AG04450 (cell line): ENCODE measurements at regions not wholly inside any gene's neighbourhood (a gene's known extent, or its start where the extent isn't known, plus 50 kb on each side); places are given as distances from the start of the nearest gene placed in this dataset.
A peak's percentile ranks its signal among the peaks of the same experiment; 100 is the strongest.

ENCODE experiments used
- CTCF ChIA-PET: fragments of 300-600, 350-600 bp; formaldehyde crosslinking; extraction: SDS; loops from one replicate; lab custom pipeline; 2022; ENCODE audit warnings: antibody characterized with exemption, inconsistent platforms; lab: Charles Lee
- POLR2A ChIA-PET: fragments of 350-600 bp; formaldehyde crosslinking; extraction: SDS; loops from one replicate; lab custom pipeline; 2021; ENCODE audit warnings: antibody characterized with exemption, inconsistent platforms; lab: Yijun Ruan, JAX
- DNase-seq: peaks from one replicate; pipeline ENCODE4 v3.0.0-alpha.2; 2011; ENCODE audit warnings: low read depth, low spot score
- H3K27ac ChIP-seq: one replicate; pipeline ENCODE4 v1.5.1; 2012; ENCODE audit warnings: low read depth, low read length, control low read depth
- H3K27me3 ChIP-seq: one replicate; pipeline ENCODE4 v1.6.0; 2012; ENCODE audit warnings: low read length; ENCODE audit not compliant: control insufficient read depth, insufficient read depth
- H3K4me3 ChIP-seq: 2 replicates; pipeline ENCODE4 v1.5.1; 2011; ENCODE audit warnings: mild to moderate bottlenecking, low read depth, low read length, control low read depth
- H3K9me3 ChIP-seq: 2 replicates; pipeline ENCODE4 v1.5.1; 2012; ENCODE audit warnings: low read length; ENCODE audit not compliant: control insufficient read depth, insufficient read depth
- TF ChIP-seq, protein P1 (sequence below): IDR thresholded peaks from 2 replicates; pipeline ENCODE4 v1.5.1; 2011; ENCODE audit warnings: low read depth, low read length, control low read depth, inconsistent platforms

DNA sequence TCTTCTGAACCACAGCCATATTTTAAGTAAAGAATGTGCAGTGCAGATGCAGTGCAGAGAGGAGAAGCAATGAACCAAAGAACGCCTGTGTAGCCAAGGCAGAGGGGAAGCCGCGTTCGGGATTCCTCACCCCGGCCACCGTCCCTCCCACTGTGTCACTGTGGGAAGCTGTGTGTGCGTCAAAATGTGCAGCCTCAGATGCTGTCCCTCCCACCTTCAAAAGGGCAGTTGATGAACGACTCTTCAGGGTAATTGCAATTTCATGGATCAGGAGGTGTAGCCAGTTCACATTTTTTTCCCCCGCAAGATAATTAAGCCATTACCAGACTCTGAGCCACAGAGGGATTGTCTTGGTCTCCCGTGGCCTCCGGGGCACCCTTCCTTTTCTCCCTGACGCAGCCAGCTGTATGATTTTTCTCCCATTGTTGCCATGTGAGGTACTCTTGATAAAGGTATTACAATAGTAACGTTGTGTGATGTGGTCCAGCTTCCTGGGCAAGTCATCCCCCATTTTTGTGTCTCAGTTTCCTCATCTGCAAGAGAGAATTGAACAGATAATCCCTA, 190.0 kb downstream of the FOXL1 start:
- TF ChIP-seq, protein P1, sequence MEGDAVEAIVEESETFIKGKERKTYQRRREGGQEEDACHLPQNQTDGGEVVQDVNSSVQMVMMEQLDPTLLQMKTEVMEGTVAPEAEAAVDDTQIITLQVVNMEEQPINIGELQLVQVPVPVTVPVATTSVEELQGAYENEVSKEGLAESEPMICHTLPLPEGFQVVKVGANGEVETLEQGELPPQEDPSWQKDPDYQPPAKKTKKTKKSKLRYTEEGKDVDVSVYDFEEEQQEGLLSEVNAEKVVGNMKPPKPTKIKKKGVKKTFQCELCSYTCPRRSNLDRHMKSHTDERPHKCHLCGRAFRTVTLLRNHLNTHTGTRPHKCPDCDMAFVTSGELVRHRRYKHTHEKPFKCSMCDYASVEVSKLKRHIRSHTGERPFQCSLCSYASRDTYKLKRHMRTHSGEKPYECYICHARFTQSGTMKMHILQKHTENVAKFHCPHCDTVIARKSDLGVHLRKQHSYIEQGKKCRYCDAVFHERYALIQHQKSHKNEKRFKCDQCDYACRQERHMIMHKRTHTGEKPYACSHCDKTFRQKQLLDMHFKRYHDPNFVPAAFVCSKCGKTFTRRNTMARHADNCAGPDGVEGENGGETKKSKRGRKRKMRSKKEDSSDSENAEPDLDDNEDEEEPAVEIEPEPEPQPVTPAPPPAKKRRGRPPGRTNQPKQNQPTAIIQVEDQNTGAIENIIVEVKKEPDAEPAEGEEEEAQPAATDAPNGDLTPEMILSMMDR = no peak
- CTCF ChIA-PET = no interaction called here
- no peak overlapping the region for H3K27ac ChIP-seq
- no peaks in the 10 kb centered on the region for H3K27me3 ChIP-seq
- no peak for DNase-seq
- POLR2A ChIA-PET = no interaction called here
- H3K4me3 ChIP-seq = no peak overlapping the region
- no peaks in the 10 kb centered on the region for H3K9me3 ChIP-seq

DNA sequence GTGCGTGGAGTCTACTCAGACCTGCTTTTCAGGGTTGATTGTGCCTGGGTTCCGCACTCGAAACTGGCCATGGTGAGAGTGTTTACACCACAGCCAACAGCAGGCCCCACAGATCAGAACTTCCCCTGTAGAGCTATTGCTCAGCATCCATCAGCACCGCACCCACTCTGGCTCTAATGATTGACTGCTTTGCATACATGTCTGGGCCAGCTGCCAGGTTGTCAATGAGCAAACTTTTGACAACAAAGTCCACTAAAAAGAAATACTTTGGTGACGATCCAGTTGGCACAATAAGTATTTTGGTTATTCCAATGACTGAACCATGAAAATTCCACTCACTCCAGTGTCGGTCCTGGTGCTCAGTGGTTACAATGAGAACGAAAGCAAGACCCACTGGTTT, 190.7 kb downstream of the FOXL1 start:
- Histone ChIP-seq H3K27me3 (no peaks in the 10 kb centered on the region), H3K4me3 (no peak overlapping the region), H3K27ac (no peak overlapping the region), H3K9me3 (no peaks in the 10 kb centered on the region)
- DNase-seq = no peak
- TF ChIP-seq, protein P1 = no peak
- ChIA-PET POLR2A (no interaction called here), CTCF (no interaction called here)

DNA sequence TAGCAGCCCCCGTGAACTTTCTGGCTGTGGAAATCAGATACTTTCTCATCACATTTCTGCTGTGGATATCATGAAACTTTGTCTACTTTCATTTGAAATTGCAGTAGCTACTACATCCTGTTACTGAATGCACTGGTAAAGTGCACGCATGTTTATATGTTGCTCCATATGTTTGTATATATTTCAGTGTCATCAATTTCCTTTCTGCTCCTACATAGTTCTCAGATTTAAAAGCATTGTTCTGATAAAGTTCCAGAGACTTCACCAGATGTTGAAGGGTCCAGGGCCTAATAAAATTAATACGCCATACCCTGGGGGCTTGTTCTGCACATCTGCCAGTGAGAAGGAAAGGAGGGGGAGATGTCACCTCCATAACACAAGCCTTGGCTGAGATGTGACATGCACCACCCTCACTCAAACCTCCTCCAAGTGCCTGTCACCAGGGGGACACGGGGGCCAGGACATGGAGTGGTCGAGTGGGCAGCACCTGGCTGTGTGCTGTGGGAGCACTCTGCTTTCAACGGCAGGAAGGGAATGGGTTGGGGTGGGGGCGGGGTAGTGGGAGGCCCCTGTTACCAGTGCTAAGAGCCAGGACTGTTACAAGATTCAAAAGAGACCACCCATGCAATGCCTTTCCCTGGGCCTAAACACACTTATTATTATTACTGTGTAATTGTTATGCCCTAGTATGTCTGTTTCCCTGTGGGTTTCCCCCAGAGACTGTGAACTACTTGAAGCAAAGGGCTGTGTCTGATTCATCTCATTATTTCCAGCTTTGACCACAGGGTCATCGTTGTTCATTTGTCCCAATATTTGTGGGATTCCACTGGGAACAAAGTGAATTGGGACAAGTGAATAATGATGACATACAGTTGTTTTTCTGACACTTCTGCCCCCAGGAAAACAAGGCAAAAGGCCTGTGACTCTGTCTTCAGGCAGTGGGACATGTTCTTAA, 193.4 kb downstream of the FOXL1 start:
- no peak for DNase-seq
- ChIA-PET CTCF (interaction anchor here (0.6 to 2.2 kb wide), 2 partner anchors 11 to 19 kb away, joined by 3 to 7 read pairs; no protein-coding TSS in a partner anchor), POLR2A (no interaction called here)
- no peaks in the 10 kb centered on the region for H3K27me3 ChIP-seq
- TF ChIP-seq, protein P1 = no peak
- H3K4me3 ChIP-seq = no peak overlapping the region
- no peak overlapping the region for H3K27ac ChIP-seq
- H3K9me3 ChIP-seq = no peaks in the 10 kb centered on the region

DNA sequence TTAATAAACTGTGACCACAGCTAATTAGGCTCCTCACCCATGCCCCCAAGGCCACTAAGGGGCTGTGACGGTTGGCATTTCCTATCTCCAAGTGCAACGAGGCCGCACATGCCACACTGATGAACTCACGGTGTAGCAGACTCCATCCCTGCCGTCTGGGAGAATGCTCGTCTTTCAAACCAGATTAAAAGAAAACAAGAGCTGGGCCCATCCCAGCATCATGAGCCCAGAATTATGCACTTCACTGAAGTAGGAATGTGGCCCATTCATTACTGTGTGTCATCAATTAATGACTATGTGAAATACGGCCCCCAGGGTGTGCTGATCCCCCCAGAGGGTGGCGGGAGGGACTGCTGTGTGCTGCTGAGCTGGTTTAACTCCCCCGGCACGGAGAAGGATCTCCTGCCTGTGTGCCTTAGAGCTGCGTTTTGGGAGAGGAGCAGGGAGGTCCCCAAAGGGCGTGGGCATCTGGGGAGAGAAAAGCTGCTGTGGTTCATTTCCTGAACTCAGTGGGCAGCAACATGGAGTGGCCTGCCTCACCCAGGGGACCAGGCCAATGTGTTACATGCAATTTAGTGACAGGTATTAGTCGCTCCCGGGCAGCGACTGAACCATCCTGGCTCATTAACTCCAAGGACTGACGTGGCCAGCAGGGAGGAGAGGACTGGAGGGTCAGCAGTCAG, 194.5 kb downstream of the FOXL1 start:
- DNase-seq = peak; percentile 7
- H3K4me3 ChIP-seq = no peak overlapping the region
- CTCF ChIA-PET = interaction anchor here (0.6 kb wide), 1 partner anchor 18 kb away, joined by 3 read pairs; no protein-coding TSS in a partner anchor
- H3K9me3 ChIP-seq = no peaks in the 10 kb centered on the region
- POLR2A ChIA-PET = no interaction called here
- TF ChIP-seq, protein P1 = no peak
- no peaks in the 10 kb centered on the region for H3K27me3 ChIP-seq
- H3K27ac ChIP-seq = peak overlapping the region; percentile 24
